ENCODE measurements at regions not wholly inside any gene's neighbourhood (a gene's known extent, or its start where the extent isn't known, plus 50 kb on each side); places are given as distances from the start of the nearest gene placed in this dataset.

DNA sequence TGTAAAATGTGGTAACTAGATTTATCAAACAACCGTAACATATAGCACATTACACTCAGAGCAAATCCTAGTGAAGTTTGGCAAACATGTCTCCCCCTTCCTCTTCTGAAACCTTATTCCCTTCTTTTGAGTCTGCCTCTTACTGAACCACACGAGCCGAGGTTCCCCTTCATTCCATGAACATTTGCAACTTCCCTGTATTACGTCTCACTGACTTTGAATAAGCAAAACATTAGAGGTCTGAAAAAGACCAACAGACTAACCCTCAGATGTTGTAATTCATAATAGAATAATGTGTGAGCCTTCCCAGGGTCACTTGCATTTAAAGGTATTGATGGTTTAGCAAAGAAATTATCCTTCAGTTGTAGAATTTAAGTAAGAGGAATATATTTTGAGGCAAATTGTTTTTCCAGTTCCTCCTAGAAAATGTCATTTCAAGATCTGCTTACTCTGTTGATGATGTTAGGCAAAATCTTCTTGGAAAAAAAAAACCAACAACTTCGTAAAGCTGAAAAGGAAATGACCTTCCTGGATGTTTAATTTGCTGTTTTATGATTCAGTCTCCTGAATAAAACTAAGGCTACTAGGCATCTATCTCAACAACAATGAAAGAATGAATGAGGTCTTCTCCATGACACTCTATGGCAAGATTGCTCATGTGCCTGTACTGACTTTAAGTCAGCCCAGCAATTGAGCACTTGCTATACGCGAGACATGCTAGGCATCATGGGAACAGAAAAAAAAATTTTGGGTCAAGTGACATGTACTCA lies 296.9 kb upstream of the NECTIN3 start:
- DNase-seq = no peak

DNA sequence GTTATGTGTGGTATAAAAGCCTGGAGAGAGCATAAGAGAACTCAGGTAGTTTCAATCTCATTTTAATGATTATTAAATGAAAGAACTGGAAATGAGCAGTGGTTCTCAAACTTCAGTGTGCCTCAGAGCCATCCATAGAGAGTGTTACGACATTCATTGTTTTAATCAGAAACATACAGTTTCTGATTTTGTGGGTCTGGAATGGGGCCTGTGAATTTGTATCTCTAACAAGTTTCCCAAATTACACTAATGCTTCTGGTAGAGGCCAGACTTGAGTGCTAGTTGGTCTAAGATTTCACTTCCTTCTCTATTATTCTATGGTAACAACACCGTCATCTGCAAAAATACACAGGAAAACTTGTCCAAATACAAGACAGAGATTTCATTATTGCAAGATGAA lies 292.0 kb upstream of the NECTIN3 start:
- no peak for DNase-seq

DNA sequence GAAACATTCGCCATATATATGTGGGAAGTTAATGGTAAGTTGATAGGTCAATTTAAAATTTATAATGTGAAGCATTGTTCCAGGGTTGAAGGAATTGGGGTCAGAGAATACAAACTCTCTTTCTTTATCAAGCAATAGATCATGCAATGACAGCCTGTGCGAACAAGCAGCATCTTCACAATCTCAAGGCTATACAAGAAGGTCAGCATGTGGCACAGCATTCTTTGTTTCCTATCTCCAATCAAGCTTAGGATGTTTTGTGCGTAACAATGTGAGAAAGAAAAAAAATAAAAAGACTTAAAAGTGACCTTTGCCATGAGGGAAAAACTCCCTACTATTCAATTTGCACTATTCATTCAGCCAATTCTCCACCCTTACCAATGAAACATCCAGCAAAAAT lies 288.1 kb upstream of the NECTIN3 start:
- DNase-seq = no peak

DNA sequence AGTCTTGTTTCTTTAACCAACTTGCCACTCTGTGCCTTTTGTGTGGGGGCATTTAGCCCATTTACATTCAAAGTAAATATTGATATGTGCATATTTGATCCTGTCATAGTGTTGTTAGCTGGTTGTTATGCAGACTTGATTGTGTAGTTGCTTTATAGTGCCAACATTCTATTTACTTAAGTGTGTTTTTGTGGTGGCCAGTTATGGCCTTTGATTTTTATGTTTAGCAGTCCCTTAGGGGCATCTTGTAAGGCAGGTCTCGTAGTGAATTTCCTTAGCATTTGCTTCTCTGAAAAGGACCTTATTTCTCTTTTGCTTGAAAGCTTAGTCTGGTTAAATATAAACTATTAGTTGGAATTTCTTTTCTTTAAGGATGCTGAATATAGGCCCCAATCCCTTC lies 282.8 kb upstream of the NECTIN3 start:
- DNase-seq = no peak

DNA sequence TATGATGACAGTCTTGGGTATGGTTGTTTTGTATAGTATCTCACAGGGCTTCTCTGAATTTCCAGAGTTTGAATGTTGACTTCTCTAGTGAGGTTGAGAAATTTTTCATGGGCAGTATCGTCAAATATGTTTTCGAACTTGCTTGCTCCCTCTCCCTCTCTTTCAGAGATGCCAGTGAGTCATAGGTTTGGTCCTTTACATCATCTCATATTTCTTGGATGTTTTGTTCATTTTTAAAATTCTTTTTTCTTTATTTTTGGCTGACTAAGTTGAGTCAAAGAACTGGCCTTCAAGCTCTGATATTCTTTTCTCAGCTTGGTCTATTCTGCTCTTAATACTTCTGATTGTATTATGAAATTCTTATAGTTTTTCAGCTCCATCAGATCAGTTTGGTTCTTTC lies 282.3 kb upstream of the NECTIN3 start:
- DNase-seq = no peak

DNA sequence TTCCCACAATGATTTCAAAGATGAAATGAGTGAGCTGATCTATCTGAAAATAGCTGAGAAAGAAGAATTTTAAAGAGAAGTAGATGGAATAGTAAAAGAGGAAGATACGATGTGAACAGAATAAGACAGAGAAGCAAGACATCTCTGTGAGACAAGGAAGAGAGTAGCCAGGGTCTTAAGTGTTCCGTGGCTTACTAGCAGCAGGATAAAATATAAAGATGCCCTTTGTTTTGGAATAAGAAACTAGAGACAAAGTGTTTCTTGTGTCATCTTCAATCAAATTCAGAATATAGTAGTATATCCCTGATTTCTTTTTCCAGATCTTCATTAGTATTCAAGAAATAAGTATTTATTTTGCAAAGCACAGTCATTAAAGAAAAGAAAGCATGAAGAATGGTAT lies 281.0 kb upstream of the NECTIN3 start:
- no peak for DNase-seq

DNA sequence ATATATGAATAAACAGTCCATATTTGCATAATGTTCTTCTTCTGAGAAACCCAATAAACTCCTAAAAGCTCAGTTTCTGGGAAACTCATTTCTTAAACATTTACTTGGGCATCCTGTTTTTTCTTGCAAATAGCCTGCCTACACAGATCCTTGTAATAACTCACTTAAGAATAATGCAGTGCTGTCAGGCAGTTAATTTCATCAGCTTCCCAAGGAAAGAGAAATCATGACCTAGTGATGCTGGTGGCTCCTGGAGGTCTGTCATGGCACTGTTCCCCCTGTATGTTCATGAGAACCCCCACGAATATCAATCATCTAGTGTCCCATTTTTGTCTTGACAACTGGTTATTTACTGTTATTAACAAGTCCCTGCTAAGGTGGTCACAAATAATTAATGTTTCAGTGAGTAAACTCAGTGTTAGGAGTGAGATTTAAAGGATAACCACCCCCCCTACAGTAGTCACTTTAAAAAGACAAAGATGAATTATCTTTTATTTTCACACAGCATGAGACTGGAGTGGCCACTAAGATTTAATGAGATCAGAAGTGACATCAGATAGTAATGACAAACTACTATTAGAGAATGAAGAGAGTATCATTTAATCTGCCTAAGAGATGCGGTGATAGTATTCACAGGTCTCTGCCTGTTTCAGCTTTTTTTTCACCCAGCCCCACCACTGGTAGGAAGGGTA lies 279.5 kb upstream of the NECTIN3 start:
- no peak for DNase-seq

DNA sequence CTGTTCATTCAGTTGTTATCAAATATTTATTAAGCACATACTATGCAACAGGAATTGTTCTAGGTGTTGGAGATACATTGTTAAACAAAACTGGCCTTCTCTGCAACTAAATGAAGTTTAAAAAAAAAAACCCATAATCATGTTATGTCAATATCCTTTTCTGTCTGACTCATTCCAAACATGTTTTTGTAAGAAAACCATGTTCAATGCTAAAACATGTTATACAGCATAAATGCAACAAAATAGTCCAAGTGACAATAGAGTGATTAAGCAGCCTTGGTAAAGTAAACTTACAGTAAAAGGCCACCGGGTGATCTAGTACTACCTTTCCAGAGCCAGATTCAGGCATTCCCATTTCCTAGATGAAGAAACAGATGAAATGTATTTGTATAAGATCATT lies 278.0 kb upstream of the NECTIN3 start:
- DNase-seq = no peak

DNA sequence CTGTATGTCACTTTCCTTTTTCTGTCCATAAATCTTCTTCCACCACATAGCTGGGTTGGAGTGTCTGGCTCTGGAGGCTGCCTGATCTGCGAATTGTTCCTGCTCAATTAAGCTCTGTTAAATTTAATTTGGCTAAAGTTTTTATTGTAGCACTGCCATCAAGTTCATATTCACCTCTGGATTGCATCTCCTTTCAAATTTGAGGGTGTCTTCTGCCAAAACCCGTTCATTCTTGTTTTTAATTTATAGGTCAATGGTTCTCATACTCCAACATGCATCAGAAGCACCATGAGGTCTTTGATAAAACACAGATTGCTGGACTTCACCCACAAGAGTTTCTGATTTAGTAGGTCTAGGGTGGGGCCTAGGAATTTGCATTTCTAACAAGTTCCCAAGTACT lies 276.5 kb upstream of the NECTIN3 start:
- DNase-seq = no peak

DNA sequence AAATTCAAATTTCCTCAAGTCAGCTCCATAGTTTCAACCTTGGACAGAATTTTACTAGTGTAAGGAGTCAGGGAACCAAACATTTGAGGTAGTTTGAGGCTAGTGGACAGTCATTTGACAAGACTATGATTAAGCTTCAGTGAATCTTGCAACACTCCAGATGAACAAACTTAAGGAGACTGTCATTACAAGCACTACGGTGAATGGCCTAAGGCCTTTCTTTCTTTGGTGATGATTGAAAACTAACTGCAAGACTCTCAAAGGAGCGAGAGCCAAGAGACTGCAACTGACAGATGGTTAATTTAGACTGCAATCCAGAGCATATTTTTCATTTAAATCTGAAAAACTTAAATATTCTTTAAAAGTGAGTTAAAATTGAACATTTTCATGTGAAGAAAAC lies 272.3 kb upstream of the NECTIN3 start:
- DNase-seq = no peak

DNA sequence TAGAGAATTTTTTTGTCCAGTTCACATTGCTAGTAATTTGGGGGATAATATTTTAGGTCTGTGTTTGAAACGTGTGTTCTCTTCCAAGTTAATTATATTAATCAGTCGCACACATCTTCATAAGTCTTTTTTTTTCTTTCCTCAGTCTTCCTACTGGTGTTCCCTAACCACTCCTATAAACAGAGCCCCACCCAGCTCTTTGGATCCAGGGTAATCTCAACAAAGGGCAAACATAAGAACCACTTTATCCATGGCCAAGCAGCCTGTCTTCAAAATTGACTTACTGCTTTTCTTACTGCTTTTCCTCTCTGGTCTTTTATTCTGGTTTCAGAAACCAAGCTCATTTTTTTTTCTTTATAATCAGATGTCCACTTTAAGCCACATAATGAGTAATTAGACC lies 266.8 kb upstream of the NECTIN3 start:
- DNase-seq = no peak

DNA sequence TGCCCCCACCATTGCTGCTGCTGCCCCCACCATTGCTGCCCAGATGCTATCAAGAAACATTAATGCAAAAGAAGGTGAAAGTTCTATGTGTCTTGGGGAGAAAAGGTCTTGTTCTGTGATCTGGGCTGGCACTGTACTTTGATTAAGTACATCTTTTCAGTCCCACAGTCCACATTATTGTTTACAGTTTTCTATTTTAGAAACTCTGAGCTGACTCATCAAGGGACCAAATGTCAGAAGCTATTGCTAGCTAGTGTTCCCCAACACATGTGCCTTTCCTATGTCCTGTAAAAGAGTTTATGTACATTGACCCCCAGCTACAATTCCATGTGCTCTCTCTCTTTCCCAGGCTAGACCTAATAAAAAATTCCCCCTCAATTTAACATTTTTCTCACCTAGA lies 264.7 kb upstream of the NECTIN3 start:
- DNase-seq = no peak

DNA sequence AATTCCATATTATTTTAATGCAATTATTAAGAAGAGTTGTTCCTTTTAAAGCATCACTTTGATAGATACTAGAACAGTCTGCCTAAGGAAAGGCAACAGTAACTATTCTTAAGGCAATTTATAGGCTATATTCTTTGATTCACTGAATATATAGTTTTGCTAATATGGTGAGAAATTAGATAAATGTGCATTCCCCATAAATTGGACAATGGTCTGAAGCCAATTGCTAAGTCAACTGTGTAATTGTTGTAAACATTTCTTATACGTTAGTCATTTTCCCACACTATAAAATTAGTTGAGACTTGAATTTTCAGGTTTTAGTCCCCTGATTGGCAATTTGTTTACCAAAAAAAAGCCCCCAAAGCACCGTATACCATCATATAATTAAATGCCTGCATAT lies 263.0 kb upstream of the NECTIN3 start:
- DNase-seq = no peak

DNA sequence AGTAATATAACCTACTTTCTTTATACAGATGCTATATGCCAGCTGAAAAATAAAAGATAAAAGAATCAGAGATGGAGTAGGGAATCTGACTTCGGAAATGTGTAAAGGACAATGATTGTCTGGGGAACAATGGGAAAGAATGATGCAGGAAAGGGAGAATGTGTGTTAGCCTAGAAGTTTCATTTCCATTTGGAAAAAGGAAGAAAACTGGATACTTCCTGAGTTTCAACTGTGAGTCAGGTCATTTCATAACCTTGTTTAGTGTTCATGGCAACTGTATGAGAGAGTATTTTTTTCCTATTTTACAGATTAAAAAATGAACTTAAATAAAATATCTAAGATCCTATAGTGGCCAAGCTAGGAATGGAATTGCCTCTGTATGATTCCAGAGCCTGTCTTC lies 261.3 kb upstream of the NECTIN3 start:
- peak; percentile 25 for DNase-seq

DNA sequence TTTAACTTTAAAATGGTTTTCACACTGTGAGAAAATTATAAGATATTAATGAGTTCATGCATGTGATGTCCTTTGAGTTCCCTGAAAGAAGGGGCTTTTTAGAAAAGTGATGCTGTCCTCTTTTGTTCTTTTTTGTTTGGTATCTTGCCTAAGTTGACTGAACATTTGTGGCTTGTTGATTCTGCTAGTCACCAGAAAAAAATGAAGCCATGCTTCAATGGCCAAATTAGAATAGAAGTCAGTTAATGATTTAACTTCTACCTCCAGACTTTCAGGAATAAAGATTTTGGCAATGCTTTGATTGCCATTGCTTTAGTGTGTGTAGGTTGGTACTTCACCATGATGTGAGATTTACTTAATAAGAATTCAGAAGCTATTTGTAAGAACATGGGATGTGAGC lies 260.6 kb upstream of the NECTIN3 start:
- DNase-seq = peak; percentile 92

DNA sequence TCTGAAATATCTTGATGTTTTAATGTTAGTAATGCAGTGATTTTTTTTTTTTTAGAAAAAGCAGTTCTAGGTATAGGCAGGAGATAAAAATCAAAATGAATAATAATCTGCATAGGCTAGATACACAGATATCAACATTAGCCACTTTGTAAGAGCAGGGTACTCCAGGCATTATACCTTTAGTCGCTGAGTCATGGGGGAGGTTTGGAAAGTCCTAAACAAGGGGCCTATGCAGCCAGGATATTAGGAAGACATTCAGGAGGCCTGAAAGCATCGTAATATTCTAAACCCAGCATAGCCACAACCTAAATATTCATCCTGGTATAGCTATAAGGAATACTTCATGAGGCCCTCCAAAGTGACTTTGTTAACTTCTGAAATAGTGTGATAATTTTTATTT lies 258.1 kb upstream of the NECTIN3 start:
- DNase-seq = no peak

DNA sequence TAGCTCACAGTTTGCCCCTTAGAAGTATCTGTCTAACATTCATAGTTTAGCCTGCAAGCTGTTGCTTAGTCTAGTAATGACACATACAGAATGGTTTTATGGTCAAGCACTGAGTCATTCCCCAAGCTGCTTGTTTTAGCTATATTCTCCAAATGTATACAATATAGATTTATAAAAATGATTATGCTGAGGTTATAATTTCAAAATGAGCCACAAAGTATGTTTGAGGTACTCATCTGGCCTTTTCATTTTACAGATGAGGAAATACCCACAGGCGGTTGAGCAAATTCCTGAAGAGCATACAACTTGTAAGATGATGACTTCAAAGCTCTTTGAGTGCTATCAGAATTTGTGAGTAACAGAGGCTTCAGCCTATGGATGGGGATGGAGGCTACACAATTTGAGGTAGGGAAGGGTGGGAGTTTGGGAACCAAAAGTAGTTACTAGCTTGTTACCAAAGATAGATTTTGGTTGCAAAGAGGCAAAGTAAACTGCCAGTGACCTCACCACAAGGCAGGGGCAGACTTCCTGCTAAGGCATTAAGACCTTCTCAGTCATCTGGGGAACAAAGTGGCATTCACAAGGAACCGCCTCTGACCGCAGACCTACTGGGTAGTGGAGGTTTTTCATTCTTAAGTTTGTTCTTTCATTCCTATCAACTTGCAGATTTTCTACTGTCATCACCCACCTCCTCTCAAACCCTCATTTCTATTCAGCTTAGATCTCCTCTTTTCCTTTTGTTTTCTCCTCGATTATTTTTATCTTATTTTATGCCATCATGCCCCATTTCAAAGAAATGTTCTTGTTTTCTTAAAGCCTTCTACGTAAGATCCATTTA lies 257.2 kb upstream of the NECTIN3 start:
- DNase-seq = peak; percentile 51

DNA sequence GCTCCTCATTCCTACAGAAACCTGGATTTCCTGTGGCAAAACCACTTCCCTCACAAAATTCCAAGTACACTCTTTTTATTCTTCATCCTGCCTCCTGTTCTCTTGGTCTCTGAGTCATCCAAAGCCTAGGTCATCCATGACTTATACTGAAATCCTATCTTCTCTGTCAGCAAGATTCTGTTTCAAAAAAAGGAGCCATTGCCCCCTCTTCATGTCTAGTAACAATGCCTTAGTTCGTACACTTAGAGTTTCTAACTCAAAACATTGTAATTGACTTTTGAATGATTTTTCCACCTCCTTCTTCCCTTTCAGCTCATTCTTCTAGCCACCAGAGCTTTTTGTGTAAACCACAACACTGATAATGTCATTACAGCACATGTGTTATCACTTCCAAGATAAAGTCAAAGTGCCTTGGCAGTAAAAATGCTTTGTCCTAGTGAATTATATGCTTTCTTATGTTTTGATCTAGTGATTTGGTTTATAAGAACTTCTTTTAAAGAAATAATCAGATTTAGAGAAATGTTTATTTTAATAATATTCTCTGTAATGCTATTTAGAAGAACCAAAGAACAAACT lies 256.5 kb upstream of the NECTIN3 start:
- peak; percentile 38 for DNase-seq

DNA sequence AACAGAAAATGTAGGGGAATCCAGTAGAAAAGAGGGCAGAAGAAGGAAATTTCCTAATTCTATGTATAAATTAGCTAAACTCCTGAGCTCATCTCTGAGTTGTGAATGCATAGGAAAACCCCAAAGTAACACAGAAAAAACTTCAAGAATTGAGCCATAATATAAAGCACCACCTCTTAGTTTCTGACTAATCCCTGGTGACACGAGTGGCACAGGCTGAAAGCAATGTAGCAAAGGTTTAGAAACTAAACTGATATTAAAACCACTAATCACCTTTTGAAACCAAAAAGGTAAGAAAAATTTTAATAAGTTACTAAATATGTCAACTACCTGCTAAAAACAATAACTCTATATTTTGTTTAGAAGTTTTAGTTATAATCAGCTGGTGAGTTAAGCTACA lies 255.6 kb upstream of the NECTIN3 start:
- no peak for DNase-seq

DNA sequence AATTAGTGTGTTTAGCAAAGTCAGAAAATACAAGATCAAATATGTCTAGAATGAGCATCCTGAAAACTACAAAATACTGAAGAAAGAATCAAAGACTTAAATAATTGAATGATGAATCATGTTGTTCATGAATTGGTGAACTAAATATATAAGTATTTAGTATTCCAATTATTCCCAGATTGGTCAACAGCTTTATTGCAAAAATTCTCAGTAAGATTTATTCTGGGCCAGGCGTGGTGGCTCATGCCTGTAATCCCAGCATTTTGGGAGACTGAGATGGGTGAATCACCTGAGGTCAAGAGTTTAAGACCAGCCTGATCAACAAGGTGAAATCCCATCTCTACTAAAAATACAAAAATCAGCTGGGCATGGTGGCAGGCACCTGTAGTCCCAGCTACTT lies 250.0 kb upstream of the NECTIN3 start:
- no peak for DNase-seq

DNA sequence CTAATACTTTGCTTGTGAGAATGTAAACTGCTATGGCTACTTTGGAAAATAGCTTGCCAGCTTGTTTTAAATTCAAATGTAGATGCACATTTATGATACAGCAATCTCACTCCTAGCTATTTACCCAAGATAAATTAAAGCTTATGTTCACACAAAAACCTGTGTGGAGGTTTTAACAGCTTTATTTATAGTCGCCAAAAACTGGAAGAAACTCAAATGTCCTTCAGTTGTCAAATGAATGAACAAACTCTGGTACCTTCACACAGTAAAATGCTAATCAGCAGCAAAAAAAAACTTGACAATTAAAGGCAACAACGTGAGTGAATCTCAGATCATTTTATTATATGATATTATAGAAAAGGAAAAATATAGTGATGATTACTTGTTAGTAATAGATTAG lies 248.6 kb upstream of the NECTIN3 start:
- DNase-seq = no peak

DNA sequence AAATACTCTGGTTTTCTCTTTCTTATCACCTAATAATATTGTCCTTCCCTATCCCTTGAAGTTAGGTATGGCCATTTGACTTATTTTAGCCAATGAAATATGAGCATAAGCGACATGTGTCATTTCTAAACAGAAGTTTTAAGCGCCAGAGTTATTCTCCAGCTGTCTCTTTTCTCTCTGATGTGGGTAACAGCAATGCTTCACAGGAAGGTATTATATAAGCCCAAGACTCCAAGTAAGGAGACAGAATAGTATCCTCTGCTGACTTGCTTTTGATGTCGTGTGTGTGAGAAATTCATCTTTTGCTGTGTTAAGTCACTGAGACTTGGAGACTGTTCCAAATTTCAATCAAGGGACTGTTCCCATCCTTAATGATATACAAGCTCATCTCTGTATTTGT lies 224.6 kb upstream of the NECTIN3 start:
- DNase-seq = no peak

DNA sequence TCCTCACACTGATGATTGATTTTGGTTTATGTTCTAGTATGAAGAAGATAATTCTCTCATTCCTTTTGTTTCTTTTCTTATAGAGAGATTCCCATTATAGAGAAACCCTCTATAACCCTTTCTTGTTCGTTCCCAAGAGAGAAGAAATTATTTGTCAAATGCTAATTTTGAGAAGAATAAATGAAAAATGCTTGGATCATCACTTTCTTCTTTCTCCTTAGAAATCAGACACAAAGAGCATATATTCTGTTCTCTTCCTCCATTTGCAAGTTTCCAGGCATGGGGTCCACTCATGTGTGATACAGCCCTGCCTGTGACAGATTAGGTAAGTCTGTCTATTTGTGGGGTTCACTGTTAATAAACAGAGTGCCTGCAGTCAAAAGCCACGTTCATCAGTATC lies 222.6 kb upstream of the NECTIN3 start:
- DNase-seq = no peak

DNA sequence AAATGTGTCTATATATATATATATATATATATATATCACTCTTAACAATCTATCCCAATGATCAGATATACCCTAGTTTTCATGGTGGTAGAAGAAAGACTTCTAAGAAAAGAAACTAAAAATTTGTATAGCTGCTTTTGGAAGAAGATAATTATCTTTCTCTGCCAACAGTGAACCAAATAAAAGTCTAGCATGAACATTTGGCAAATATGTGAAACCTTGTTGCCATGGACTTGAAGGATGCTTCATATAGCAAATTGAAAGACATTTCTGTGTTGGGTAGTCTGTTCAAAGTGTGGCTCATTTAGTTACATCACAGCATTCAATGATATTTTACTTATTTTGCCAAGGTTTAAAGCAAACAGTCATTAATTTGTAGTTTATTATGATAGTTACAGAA lies 219.9 kb upstream of the NECTIN3 start:
- no peak for DNase-seq
